IPS-15b (cell line): ENCODE measurements at regions not wholly inside any gene's neighbourhood (a gene's known extent, or its start where the extent isn't known, plus 50 kb on each side); places are given as distances from the start of the nearest gene placed in this dataset.

Experiments
- H3K27me3 ChIP-seq: one replicate; pipeline ENCODE4 v1.6.1; 2013; ENCODE audit warnings: low read length; ENCODE audit not compliant: control insufficient read depth, insufficient read depth
- H3K36me3 ChIP-seq: one replicate; pipeline ENCODE4 v1.6.1; 2013; ENCODE audit warnings: low read length; ENCODE audit not compliant: control insufficient read depth, insufficient read depth
- H3K4me1 ChIP-seq: one replicate; pipeline ENCODE4 v1.6.1; 2013; ENCODE audit warnings: mild to moderate bottlenecking, low read length; ENCODE audit not compliant: control insufficient read depth, insufficient read depth
- H3K4me3 ChIP-seq: one replicate; pipeline ENCODE4 v1.5.1; 2013; ENCODE audit warnings: low read depth, low read length
- H3K9ac ChIP-seq: one replicate; pipeline ENCODE4 v1.6.1; 2013; ENCODE audit warnings: low read depth, mild to moderate bottlenecking, low read length
- H3K9me3 ChIP-seq: one replicate; pipeline ENCODE4 v1.6.1; 2013; ENCODE audit warnings: mild to moderate bottlenecking, low read length; ENCODE audit not compliant: control insufficient read depth, insufficient read depth

GRCh38 chr2:41743324-41743723 is 304.5 kb upstream of the PKDCC start:
- H3K9ac ChIP-seq: no peak overlapping the region
- H3K36me3 ChIP-seq: no peaks in the 10 kb centered on the region
- H3K27me3 ChIP-seq: no peaks in the 10 kb centered on the region
- no peaks in the 10 kb centered on the region for H3K4me1 ChIP-seq
- H3K9me3 ChIP-seq: no peaks in the 10 kb centered on the region
- H3K4me3 ChIP-seq: no peak overlapping the region

GRCh38 chr2:41750829-41751228 is 297.0 kb upstream of the PKDCC start:
- Histone ChIP-seq H3K36me3 (no peaks in the 10 kb centered on the region), H3K4me1 (no peaks in the 10 kb centered on the region), H3K4me3 (no peak overlapping the region), H3K9me3 (no peaks in the 10 kb centered on the region), H3K9ac (no peak overlapping the region), H3K27me3 (no peaks in the 10 kb centered on the region)

GRCh38 chr2:41759880-41760279 is 287.9 kb upstream of the PKDCC start:
- Histone ChIP-seq H3K9ac (no peak overlapping the region), H3K9me3 (no peaks in the 10 kb centered on the region), H3K36me3 (no peaks in the 10 kb centered on the region), H3K4me1 (no peaks in the 10 kb centered on the region), H3K4me3 (no peak overlapping the region), H3K27me3 (no peaks in the 10 kb centered on the region)

DNA sequence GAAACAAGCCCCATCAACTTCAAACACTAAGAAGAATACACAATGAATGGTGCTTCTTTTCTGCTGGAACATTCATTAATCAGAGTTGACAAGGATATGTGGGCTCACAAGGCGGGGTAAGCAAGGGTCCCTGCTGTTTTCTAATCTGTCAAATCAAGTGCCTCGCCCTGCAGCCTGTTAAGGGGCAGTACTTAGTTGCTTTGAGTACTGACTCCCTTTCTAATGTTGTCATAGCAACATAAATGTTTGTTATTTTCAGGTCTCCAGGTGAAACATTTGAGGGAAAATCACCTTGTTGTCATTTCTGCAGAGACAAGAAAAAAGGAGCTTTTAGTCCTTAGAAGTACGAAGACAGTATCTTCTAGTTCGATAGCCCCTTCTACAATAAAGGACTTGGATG is 284.7 kb upstream of the PKDCC start:
- no peaks in the 10 kb centered on the region for H3K9me3 ChIP-seq
- no peak overlapping the region for H3K4me3 ChIP-seq
- no peaks in the 10 kb centered on the region for H3K36me3 ChIP-seq
- H3K27me3 ChIP-seq: no peaks in the 10 kb centered on the region
- H3K4me1 ChIP-seq: no peaks in the 10 kb centered on the region
- H3K9ac ChIP-seq: no peak overlapping the region

DNA sequence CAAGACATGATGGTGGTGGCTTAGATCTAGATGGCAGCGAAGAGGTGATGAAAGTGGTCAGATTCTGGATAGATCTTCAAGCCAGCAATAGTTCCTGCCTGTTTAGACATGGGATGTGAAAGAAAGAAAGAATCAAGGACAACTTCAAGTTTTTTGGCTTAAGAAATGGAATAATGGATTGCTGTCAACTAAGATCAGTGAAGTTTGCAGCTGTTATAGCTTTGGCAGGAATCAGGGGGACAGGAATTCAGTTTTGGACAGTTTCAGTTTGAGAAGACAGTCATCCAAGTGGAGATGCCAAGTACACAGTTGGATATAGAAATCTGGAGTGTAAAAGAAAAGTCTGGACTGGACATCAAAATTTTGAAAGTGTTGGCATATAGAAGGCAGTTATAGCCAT is 283.7 kb upstream of the PKDCC start:
- H3K27me3 ChIP-seq: no peaks in the 10 kb centered on the region
- H3K4me1 ChIP-seq: no peaks in the 10 kb centered on the region
- no peak overlapping the region for H3K4me3 ChIP-seq
- no peak overlapping the region for H3K9ac ChIP-seq
- H3K9me3 ChIP-seq: no peaks in the 10 kb centered on the region
- no peaks in the 10 kb centered on the region for H3K36me3 ChIP-seq

DNA sequence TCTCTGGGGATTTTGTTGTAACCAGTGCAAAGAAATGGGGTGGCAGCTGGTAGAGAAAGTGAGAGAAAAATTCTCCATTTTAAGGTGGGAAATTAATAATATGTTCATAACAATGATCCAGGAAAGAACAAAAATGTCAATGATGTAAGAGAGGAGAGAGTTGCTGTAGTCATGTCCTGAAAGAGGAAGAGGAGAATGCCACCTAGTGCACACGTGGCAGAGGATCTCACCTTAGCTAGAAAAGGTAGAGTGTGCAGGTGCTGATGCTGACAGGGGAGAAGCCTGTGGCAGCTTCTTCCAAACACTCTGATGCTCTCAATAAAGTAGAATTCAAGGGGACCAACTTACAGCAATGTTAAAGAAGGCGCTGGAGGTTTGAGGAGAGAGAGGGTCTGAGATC is 282.9 kb upstream of the PKDCC start:
- no peak overlapping the region for H3K9ac ChIP-seq
- H3K27me3 ChIP-seq: no peaks in the 10 kb centered on the region
- no peak overlapping the region for H3K4me3 ChIP-seq
- no peaks in the 10 kb centered on the region for H3K36me3 ChIP-seq
- no peaks in the 10 kb centered on the region for H3K9me3 ChIP-seq
- H3K4me1 ChIP-seq: no peaks in the 10 kb centered on the region

DNA sequence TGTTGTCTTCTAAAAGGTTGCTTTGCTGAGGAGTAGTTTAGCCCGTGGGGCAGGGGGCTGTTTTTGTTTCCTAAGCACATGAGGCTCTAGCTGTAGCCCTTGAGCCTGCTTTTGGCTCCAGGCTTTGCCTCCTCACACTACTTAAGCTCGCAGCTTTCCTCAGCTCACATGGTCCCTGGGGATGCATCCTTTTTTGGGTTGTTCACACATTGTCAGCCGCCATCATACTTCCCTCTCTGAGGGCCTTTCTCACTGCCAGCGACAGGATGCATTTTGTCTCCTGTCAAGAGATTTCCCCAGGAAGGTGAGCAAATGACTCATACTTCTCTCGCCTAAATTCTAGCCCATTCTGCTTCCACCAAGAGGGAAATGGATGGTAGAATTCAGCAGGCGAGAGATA is 279.5 kb upstream of the PKDCC start:
- no peaks in the 10 kb centered on the region for H3K9me3 ChIP-seq
- H3K36me3 ChIP-seq: no peaks in the 10 kb centered on the region
- no peaks in the 10 kb centered on the region for H3K27me3 ChIP-seq
- no peak overlapping the region for H3K4me3 ChIP-seq
- no peaks in the 10 kb centered on the region for H3K4me1 ChIP-seq
- no peak overlapping the region for H3K9ac ChIP-seq

GRCh38 chr2:41771710-41772109 is 276.1 kb upstream of the PKDCC start:
- Histone ChIP-seq H3K9me3 (no peaks in the 10 kb centered on the region), H3K4me1 (peaks cover 4% of the 10 kb centered on the region), H3K36me3 (no peaks in the 10 kb centered on the region), H3K4me3 (no peak overlapping the region), H3K9ac (no peak overlapping the region), H3K27me3 (no peaks in the 10 kb centered on the region)

- Histone ChIP-seq H3K4me1 (peaks cover 4% of the 10 kb centered on the region), H3K9ac (no peak overlapping the region), H3K27me3 (no peaks in the 10 kb centered on the region), H3K36me3 (no peaks in the 10 kb centered on the region), H3K9me3 (no peaks in the 10 kb centered on the region), H3K4me3 (no peak overlapping the region)
Observed at GRCh38 chr2:41772697-41773096, 275.1 kb upstream of the PKDCC start.

- Histone ChIP-seq H3K4me1 (peaks cover 4% of the 10 kb centered on the region), H3K9ac (no peak overlapping the region), H3K36me3 (no peaks in the 10 kb centered on the region), H3K4me3 (no peak overlapping the region), H3K9me3 (no peaks in the 10 kb centered on the region), H3K27me3 (no peaks in the 10 kb centered on the region)
Observed at GRCh38 chr2:41774011-41774605, 273.7 kb upstream of the PKDCC start.

GRCh38 chr2:41775366-41776025 is 272.3 kb upstream of the PKDCC start:
- H3K9me3 ChIP-seq: no peaks in the 10 kb centered on the region
- no peak overlapping the region for H3K4me3 ChIP-seq
- no peaks in the 10 kb centered on the region for H3K36me3 ChIP-seq
- H3K27me3 ChIP-seq: no peaks in the 10 kb centered on the region
- H3K9ac ChIP-seq: no peak overlapping the region
- H3K4me1 ChIP-seq: peaks cover 12% of the 10 kb centered on the region

DNA sequence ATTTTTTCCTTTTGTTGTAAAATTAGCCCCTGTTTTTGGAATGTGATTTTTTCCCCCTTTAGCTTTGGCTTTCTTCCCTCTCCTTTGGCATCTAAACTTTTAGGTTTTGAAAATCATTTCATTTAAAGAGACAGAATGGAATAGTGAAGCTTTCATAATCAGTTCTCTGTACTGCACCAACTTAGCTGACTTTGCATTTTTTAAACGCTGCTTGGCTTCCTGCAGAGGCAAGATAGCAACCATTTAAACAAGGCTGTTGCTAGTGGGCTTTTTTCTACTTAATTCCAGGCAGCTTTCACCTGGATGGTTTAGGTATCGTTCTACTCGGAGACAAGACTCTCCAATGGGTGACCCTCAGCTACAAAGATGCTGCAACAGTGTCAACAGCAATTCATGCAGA is 267.9 kb upstream of the PKDCC start:
- peaks cover 8% of the 10 kb centered on the region for H3K4me1 ChIP-seq
- no peaks in the 10 kb centered on the region for H3K9me3 ChIP-seq
- no peak overlapping the region for H3K4me3 ChIP-seq
- no peak overlapping the region for H3K9ac ChIP-seq
- no peaks in the 10 kb centered on the region for H3K27me3 ChIP-seq
- H3K36me3 ChIP-seq: no peaks in the 10 kb centered on the region
